NCI-H2196 (cell line): ENCODE measurements at regions not wholly inside any gene's neighbourhood (a gene's known extent, or its start where the extent isn't known, plus 50 kb on each side); places are given as distances from the start of the nearest gene placed in this dataset.
"Not testable (repeated sequence)": the region's sequence is repeated elsewhere in the genome, so short reads cannot be mapped to it uniquely, and the experiment has no call there.

Experiments used
- DNase-seq: peaks from one replicate; lab custom pipeline; 2025; ENCODE audit not compliant: unreplicated experiment; lab: John Stamatoyannopoulos, UW

DNA sequence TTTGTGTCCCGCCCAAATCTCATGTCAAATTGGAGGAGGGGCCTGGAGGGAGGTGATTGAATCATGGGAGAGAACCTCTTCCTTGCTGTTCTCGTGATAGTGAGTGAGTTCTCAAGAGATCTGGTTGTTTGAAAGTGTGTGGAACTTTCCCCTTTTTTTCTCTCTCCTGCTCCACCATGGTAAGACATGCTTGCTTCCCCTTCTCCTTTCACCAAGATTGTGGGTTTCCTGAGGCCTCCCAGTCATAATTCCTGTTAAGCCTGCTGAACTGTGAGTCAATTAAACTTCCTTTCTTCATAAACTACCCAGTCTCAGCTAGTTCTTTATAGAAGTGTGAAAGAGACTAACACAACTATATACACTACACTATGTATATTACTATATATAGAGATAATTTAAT lies 697.8 kb upstream of the HS3ST1 start:
- DNase-seq: no peak

DNA sequence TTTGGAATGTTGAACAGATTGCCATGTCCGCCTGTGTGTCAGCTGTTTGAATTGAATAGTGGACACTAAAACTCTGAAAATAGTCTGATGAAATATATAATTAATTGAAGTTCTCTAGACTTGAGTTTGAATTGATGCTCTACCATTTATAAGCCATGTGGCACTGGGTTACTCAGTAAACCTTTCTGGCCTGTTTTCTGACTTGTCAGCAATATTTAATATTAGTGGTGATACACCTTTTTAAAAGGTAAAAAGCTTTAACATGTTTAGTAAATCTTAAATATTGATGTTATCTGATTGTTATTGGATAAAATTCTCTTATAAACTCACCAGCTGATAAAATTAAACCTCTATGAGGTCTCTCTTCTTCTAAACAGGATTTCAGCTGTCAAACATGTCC lies 695.4 kb upstream of the HS3ST1 start:
- no peak for DNase-seq

DNA sequence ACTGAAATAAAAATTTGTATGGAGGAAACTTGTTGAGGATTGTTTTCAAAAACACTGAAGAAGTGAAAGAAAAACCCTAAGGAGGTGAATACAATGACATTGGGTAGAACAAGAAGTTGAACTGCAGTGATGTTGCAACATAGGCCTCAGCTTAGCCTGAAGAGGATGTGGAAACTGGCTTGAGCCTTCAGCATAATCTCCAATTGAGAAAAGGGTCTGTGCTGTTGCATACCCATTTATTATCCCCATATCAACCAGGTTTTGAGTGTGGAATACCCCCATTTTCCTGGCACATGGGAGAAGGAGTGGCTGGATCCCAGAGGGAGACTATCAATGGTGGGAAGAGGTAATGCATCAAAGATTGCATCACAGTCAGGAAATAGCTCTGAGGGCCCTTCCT lies 695.0 kb upstream of the HS3ST1 start:
- DNase-seq: no peak

DNA sequence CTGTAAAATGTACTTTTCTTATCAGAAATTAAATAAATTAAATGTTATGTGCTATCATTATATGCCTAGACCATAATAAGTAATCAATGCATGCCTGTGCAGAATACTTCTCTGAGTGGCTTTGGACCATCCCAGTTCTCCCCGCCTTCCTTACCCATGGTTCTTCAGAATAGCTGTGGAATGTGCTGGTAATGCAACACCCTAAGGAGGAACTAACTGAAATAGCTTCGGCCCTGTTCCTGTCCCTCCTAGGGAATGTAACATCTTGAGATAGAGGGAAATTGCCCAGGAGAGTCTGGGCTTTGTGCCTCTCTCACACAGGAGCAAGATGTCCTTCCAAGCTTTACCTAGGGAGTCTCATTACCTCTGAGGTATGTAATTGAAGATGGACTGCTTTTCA lies 693.6 kb upstream of the HS3ST1 start:
- DNase-seq: no peak

DNA sequence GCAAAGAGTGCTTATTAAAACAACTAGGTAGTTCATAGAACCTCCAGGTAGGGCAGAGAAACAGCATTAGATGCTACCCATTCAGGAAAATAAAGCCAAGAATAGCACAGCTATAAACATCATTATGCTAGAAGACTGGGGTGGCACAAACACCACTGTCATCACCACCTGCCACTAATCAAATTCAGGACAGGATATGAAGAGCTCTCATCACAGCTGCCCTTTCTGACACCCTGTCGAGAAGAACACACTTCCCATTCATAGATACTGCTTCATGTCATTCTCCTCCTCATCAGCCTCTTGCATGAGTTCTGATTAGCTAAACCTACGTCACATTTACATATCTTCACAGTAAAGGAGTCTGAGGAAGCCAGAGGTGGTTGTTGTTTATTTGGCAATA lies 692.3 kb upstream of the HS3ST1 start:
- DNase-seq: no peak

DNA sequence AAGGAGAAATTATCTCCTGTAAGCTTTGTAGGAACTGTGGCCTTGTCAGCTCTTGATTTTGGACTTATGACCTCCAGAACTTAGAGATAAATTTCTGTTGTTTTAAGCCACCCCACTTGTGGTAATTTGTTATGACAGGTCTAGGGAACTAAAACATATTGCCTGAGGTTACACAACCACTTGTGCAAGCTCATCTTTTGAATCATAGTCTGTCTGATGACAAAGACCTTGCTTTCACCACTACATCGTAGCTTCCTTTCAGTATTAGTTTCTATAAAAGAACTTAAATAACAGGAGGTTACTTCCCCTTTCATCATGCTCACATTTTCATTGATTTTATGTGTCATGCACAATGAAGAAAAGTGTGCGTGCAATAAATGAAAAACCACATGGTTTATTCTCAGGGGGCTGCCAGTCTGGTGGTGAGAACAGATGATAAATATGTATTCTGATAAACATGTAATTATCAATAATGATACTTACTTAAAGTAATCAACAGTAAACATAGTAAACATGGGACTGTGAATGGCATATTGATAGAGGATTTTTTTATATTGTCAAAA lies 690.0 kb upstream of the HS3ST1 start:
- no peak for DNase-seq

DNA sequence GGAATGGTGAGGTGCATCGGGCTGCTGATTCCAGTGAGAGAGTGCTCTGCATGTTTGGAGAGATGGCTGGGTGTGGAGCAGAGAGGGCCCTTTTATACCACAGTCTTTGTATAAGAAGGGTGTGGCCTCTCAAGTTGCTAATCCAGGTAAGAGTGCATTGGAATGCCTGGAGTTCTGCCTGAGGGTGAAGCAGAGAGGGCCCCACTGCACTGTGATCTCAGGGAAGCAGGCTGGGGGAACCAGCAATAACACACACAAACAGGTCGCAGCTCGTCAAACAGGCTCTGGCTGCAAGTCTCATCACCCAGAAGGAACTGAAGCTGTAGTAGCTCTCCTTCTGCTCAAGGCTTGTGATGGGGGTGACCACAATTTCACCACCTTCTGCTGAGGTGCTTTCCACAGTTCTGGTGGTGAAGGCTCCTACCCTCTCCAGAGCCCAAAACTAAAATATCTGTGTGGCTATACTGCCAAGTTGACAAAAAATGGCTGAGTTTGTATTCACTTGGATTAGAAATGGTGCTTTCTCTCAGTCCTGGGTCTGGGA lies 687.4 kb upstream of the HS3ST1 start:
- DNase-seq: no peak

DNA sequence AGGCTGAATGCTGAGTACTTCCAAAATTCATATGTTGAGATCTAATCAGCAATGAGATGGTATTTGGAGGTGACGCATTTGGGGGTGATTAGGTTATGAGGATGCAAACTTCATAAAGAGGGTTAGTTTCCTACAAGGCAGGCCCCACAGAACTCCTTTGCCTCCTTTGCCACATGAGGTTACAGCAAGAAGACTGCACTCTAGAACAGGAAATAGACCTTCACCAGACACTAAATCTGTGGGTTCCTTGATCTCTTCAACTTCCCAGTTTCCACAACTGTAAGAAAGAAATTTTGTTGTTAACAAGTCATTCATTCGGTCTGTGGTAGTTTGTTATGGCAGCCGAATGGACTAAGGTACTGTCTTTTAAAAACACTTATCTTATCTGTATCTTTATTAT lies 681.9 kb upstream of the HS3ST1 start:
- no peak for DNase-seq

DNA sequence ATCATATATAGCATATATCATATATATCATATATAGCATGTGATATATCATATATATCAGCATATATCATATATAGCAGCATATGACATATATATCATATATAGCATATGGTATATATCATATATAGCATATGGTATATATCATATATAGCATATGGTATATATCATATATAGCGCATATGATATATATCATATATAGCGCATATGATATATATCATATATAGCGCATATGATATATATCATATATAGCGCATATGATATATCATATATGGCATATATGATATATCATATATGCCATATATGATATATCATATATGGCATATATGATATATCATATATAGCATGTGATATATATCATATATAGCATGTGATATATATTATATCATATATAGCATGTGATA lies 680.4 kb upstream of the HS3ST1 start:
- not testable (repeated sequence) for DNase-seq

DNA sequence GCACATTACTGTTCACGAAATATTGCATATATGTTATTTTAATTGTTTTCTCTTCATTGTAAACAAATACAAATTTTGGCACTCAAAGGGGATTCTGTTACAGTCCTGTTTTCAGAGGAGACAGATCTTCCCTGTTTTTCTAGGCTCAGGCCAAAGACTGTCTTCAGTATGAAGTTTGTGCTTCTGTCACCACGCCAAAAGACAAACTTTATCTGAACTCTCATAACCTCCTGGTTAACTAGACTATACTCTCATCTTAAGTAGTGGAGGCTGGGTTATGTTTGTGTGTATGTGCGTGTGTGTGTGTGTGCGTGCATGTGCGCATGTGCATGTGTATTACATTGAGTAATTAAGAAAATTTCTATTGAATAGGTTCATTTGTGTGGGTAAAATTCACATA lies 676.8 kb upstream of the HS3ST1 start:
- no peak for DNase-seq

DNA sequence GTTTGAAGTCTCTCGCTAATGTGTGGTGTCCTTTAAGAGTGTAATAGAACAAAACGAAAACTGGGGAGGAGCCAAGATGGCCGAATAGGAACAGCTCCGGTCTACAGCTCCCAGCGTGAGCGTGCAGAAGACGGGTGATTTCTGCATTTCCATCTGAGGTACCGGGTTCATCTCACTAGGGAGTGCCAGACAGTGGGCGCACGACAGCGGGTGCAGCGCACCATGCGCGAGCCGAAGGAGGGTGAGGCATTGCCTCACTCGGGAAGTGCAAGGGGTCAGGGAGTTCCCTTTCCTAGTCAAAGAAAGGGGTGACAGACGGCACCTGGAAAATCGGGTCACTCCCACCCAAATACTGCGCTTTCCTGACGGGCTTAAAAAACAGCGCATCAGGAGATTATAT lies 661.2 kb upstream of the HS3ST1 start:
- not testable (repeated sequence) for DNase-seq

DNA sequence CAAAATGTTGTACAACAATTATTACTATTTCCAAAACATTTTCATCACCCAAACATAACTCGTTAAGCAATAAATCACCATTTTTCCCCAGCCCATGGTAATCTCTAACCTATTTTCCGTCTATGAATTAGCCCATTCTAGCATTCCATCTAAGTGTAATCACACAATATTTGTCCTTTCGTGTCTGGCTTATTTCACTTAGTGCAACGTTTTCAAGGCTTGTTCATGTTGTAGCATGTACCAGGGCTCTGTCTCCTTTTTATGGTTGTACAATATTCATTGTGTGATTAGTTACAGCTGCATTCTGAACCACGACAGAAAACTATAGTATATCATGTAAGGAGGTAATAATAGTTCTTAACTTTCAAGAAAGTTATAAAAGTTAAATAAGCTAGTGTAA lies 656.0 kb upstream of the HS3ST1 start:
- no peak for DNase-seq

DNA sequence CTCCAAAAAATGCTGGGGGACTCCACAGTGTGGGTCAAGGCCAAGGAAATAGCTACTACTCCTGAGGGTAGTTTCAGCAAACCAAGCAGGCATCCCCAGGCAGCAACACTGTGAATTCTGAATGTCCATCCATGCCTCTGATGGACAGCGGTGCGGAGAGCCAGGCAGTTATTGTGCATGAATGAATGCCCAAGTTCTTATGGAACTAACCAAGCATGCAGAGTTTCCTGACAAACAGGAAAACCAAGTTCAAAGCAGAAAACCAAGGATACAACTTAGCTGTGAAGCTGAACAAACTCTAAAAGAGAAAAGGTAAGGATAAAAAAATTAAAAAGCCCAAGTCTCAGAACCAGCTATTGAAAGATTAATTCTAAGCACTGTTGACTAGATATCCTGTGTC lies 642.6 kb upstream of the HS3ST1 start:
- no peak for DNase-seq

DNA sequence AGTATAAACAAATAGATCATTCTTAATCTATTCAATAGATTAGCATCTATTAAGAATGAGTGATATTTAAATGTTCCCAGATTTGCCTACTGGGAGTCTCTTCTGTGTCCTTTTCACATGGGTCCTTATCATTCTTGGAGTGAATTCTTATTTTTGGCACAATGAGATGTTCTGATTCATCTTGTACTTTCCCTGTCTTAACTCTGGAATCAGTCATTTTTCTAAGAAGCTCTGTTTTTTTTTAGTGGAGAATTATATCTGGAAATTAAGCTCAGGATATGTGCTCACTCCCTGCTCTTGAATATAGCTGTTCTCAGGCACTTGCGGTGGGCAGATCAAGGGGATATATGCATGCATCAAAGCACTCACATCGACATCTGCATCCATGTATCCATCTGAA lies 625.3 kb upstream of the HS3ST1 start:
- no peak for DNase-seq

DNA sequence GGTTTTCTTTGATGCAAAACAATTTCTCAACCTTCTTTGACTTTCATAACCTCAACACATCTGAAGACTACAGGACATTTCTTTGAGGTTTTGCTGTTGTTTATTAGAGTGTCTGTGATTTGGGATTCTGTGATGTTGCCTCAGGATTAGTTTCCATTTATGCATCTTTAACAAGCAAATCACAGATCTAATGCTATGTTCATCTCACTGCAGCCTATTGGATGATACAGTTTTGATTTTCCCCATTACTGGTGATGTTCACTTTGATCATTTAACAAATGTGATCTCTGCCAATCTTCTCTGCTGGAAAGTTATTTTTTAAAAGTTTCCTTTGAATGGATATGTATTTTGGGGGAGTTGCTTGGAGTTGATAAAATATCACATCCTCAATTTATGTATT lies 624.9 kb upstream of the HS3ST1 start:
- DNase-seq: no peak

DNA sequence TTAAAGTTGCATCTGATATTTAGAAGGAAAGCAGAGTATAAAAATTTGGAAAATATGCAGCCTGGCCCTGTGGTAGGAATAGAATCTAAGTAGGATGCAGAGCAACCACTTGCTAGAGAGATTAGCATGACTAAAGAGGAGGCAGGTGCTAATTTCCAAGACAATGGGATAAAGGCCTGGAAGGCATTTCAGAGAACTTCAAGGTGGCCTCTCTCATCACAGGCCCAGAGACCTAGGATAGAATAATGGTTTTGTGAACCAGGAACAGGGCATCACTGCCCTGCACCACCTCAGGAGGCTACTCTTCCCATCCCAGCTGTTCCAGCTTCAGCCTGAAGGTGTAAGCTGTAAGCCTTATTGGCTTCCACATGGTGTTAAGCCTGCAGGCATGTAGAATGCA lies 621.7 kb upstream of the HS3ST1 start:
- no peak for DNase-seq

DNA sequence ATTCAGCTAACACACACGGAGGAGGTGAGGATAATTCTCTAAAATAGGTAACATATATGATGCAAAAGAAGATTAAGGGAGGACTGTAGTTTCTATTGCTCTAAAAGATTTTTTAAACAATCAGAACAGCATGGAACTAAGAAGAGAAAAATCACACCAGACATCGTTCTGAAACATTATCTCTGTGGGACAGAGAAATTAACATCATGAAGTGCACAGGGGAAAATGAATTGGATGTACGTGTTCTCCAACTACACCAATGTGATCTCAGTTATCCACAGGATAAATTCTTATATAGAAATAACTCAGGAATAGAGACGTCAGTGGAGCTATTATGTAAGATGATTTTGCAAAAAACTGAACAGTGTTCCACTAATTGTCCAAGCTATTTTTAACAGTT lies 614.1 kb upstream of the HS3ST1 start:
- no peak for DNase-seq

DNA sequence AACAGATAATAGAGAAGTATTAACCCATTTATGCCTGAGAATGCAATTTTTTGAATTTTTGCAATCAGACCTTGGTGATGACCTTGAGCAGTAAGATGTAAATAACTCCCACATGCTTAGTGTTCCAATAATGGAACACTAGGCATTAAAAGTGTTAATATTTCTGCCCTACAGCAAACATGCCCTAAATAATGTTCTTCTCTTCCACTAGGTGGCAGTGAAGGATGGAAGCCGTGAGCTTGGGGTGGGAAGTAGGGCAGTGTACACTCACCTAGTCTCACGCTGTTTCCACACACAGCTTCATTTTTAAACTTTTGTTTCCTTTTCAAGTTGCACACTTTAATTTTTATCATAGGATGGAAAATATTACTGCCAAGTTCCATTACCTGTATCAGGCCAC lies 613.1 kb upstream of the HS3ST1 start:
- DNase-seq: no peak

DNA sequence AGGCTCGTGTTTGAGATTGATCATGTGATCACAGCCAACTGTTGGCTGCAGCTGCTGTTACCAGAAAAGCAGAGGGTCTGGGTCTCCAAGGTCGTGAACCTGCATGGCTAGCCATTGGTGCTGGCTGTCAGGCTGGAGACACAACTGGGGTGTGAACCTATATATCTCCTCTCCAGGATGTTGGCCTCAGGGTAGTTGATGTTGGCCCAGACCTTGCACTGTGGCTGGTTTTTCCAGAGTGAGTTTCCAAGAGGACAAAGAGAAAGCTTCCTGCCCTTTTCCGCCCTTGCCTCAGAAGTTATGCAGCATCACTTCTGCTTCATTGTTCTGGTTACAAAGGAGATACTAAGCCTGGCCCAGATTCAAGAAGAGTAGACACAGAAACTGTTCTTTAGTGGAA lies 607.8 kb upstream of the HS3ST1 start:
- DNase-seq: no peak

DNA sequence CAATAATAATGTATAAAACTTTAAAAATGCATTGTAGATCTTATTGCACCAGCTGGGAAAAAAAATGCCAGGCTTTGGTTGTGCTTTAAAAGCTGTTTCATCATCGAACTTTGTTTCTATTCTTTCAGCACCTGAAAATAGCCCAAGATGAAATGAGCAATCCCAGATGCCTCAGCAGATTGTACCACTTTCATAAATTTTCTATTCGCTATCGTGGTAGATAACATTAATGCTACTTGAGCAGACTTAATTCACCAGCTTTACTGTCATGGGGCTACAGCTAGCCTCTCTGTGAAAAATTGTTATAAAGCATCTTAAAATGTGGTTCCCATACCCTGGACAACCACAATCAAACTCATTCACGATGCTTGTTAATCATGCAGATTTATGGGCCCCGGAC lies 599.6 kb upstream of the HS3ST1 start:
- DNase-seq: no peak

DNA sequence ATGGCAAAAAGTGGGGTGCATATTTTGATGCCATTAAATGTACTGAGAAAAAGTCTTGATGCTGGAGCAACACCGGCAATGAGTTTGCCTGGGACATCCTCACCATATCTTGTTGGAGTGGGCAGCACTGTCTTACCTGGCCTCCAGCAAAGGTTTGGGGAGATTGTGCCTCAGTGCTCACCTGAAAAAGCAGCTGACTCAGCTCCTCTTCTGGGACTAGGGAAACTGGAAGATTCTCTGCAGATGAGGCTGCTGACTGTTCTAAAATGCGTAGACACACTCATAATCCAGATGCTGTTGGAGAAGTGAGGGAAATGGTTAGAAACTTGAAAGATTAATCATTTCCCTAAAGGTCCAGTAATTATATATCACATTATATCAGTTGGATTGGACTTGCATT lies 593.7 kb upstream of the HS3ST1 start:
- no peak for DNase-seq

DNA sequence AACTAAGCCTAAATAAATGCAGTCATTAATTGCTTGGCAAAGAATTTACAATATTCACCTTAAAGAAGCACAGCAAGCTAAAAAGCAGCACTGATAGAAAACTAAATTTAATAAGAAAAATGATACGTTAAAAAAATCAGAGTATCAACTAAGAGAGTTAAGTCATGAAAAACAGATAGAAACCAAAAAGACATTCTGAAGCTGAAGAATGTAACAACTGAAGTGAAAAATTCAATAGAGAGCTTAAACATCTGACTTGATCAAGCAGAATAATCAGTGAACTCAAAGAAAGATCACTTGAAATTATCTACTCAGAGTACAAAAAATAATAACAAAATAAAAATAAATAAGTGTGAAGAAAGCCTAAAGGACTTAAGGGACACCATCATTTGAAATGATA lies 588.0 kb upstream of the HS3ST1 start:
- no peak for DNase-seq

DNA sequence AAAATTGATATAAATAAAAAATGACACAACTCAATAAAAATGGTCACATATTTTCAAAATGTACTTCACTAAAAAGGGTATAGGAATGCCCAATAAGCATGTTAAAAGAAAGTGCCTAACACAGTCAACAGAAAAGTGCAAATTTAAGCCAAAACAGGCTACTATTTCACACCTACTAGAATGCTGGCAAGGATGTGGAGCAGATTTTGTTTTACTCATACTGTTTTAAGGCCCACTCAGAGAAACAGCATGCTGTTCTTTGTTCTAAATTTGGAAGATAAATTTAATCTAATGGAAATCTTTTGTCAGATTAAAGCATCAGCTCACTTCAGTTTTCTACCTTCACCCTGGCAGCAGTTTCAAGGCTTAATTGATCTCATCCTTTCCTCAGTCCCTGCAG lies 576.8 kb upstream of the HS3ST1 start:
- no peak for DNase-seq

DNA sequence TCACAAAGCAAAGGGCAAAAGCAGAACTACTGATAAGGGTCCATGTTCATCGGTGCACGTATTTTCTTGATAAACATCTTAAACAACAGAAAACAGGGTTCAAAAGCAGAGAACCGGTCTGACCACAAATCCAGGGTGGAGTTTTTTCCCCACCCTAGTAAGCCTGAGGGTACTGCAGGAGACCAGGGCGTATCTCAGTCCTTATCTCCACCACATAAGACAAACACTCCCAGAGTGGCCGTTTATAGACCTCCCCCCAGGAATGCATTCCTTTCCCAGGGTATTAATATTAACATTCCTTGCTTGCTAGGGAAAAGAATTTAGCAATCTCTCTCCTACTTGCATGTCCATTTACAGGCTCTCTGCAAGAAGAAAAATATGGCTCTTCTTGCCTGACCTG lies 567.9 kb upstream of the HS3ST1 start:
- not testable (repeated sequence) for DNase-seq
